Activated B cell treated with CpG ODN at 0.5 μM for 24 hours (primary cell): ENCODE measurements at regions not wholly inside any gene's neighbourhood (a gene's known extent, or its start where the extent isn't known, plus 50 kb on each side); places are given as distances from the start of the nearest gene placed in this dataset.

Source experiments
- ATAC-seq: fragments of 200-7000 bp; cut with Tn5 transposase; one replicate; pipeline ENCODE4 v1.10.0; 2021; ENCODE audit warnings: low read depth, mild to moderate bottlenecking, moderate library complexity
- CTCF ChIA-PET: fragments of 350-600 bp; sonication (Branson Sonifier 250); formaldehyde crosslinking; loops from one replicate; lab custom pipeline; 2021; ENCODE audit warnings: antibody characterized with exemption; lab: Charles Lee
- POLR2A ChIA-PET: fragments of 350-600 bp; sonication (Branson Sonifier 250); formaldehyde crosslinking; loops from one replicate; lab custom pipeline; 2021; ENCODE audit warnings: antibody characterized with exemption; lab: Charles Lee
- DNase-seq: peaks from one replicate; pipeline ENCODE4 v3.0.0; 2022
- H3K27ac Mint-ChIP-seq: one replicate; pipeline ENCODE4 v1.8.0; 2020; ENCODE audit warnings: mixed read lengths
- H3K27me3 Mint-ChIP-seq: one replicate; pipeline ENCODE4 v1.8.0; 2021; ENCODE audit warnings: mixed read lengths
- H3K36me3 Mint-ChIP-seq: one replicate; pipeline ENCODE4 v1.8.0; 2021; ENCODE audit warnings: low read depth, mixed read lengths
- H3K4me1 Mint-ChIP-seq: one replicate; pipeline ENCODE4 v1.8.0; 2021; ENCODE audit warnings: mixed read lengths
- H3K4me3 Mint-ChIP-seq: one replicate; pipeline ENCODE4 v1.8.0; 2020; ENCODE audit warnings: mild to moderate bottlenecking, mixed read lengths
- H3K9me3 Mint-ChIP-seq: one replicate; pipeline ENCODE4 v1.8.0; 2020; ENCODE audit warnings: mixed read lengths
- CTCF ChIP-seq: fragments of 200-600 bp; IDR thresholded peaks from one replicate; pipeline ENCODE4 v1.8.0; 2022; ENCODE audit warnings: antibody characterized with exemption, mild to moderate bottlenecking
- intact Hi-C: fragments of 100-400 bp; cut with micrococcal nuclease; formaldehyde crosslinking; loops from one replicate; pipeline ENCODE4 v1.15.1; 2024

GRCh38 chr20:39698752-39699151 lies 736.6 kb downstream of the DHX35 start:
- no peak overlapping the region for H3K27ac Mint-ChIP-seq
- H3K27me3 Mint-ChIP-seq = no peaks in the 10 kb centered on the region
- no peaks in the 10 kb centered on the region for H3K36me3 Mint-ChIP-seq
- H3K4me3 Mint-ChIP-seq = no peak overlapping the region
- ChIA-PET POLR2A (no interaction called here), CTCF (no interaction called here)
- no peak for DNase-seq
- ATAC-seq = no peak
- H3K9me3 Mint-ChIP-seq = no peaks in the 10 kb centered on the region
- H3K4me1 Mint-ChIP-seq = peaks cover 2% of the 10 kb centered on the region
- intact Hi-C loops = no loop called here
- no peak for TF ChIP-seq CTCF

DNA sequence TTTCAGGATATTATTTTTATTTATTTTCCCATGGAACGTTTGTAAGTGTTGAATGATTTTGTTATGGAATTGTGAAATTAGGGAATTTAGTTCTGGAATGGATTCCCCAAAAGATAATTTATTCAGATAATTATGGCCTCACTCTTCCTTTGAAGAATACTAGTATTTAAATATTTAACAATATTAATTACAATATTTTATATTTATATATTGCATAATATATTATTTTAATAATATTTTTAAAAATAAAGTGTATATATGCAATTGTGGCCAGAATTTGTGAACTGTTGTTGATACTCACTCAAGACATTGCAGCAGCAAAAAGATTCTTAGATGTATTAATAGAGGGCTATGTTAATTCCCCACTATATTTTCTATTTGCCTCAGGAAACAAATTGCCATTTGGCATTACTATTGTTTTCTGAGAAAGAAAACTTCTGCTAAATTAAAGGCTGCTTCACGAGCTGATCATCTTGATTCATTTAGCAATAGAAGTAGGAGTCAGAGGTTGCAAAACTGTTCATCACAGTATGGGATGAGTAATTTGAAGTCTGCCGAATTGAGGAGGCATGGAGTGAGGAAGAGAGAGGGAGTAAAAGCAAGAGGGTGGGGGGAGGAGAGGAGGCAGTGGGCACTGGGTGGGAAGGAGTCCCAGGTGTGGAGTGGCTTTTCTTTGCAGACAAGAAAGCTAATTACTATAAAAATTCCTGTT lies 729.2 kb downstream of the DHX35 start:
- Mint-ChIP-seq H3K4me3 (no peak overlapping the region), H3K36me3 (no peaks in the 10 kb centered on the region), H3K27me3 (no peaks in the 10 kb centered on the region), H3K4me1 (no peaks in the 10 kb centered on the region), H3K9me3 (no peaks in the 10 kb centered on the region), H3K27ac (no peak overlapping the region)
- intact Hi-C loops = no loop called here
- CTCF ChIA-PET = no interaction called here
- ATAC-seq (no peak), DNase-seq (no peak)
- POLR2A ChIA-PET = no interaction called here
- no peak for TF ChIP-seq CTCF

DNA sequence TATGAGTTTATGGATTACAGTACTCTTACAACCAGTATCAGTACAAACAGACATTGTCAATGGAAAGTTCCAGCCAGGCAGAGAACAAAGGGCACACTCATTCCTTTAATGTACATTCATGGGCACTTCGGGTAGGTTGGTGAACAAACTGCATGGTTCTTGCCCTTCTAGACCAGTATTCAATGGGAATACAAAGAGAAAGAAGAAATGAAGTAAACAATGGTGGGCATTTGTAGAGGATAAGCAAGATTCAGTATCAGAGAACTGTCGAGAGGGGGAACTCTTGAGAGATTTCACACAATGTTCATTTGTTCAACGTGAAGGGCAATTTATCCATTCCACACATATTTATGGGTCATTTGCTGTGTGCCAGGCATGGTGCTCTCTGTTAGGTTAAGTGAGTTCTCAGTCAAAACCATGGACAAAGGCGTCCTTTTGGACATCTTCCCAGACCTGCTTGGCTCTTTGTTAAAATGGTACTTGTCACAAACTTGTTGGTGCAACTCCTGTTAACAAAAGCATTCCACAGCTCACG lies 714.8 kb downstream of the DHX35 start:
- Mint-ChIP-seq H3K9me3 (no peaks in the 10 kb centered on the region), H3K4me3 (no peak overlapping the region), H3K4me1 (no peaks in the 10 kb centered on the region), H3K27me3 (no peaks in the 10 kb centered on the region), H3K36me3 (no peaks in the 10 kb centered on the region), H3K27ac (no peak overlapping the region)
- no peak for DNase-seq
- ChIA-PET CTCF (no interaction called here), POLR2A (no interaction called here)
- ATAC-seq = no peak
- no peak for TF ChIP-seq CTCF
- intact Hi-C loops = no loop called here

GRCh38 chr20:39676241-39676640 lies 714.1 kb downstream of the DHX35 start:
- Mint-ChIP-seq H3K4me3 (no peak overlapping the region), H3K36me3 (no peaks in the 10 kb centered on the region), H3K27ac (no peak overlapping the region), H3K9me3 (no peaks in the 10 kb centered on the region), H3K4me1 (no peaks in the 10 kb centered on the region), H3K27me3 (no peaks in the 10 kb centered on the region)
- POLR2A ChIA-PET = no interaction called here
- ATAC-seq (no peak), DNase-seq (no peak)
- intact Hi-C loops = no loop called here
- CTCF ChIA-PET = no interaction called here
- no peak for TF ChIP-seq CTCF

DNA sequence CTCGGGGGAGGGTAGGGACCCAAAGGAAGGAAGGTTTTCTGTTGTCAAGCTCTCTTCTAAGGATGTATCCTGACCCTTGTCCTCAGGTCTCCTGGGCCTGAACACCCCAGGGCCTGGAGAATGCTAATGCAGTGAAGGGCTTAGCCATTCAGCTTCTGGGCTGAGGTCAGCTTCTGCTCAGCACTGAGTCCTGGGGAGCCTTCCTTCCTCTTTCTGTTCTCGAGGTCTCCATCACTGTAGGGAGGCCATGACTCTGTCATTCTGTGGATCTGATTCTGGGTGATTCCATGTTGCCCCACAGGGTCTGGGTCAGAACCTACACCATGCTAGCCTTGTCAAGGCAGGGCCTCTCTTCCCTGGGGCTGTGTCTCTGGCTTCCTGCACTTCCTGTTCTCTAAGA lies 712.7 kb downstream of the DHX35 start:
- ChIA-PET CTCF (no interaction called here), POLR2A (no interaction called here)
- intact Hi-C loops = no loop called here
- H3K27me3 Mint-ChIP-seq = no peaks in the 10 kb centered on the region
- no peak for ATAC-seq
- H3K36me3 Mint-ChIP-seq = no peaks in the 10 kb centered on the region
- no peaks in the 10 kb centered on the region for H3K9me3 Mint-ChIP-seq
- TF ChIP-seq CTCF = no peak
- H3K4me1 Mint-ChIP-seq = peaks cover 2% of the 10 kb centered on the region
- no peak for DNase-seq
- no peak overlapping the region for H3K4me3 Mint-ChIP-seq
- no peak overlapping the region for H3K27ac Mint-ChIP-seq
